LNCaP clone FGC (cell line): ENCODE measurements at regions not wholly inside any gene's neighbourhood (a gene's known extent, or its start where the extent isn't known, plus 50 kb on each side); places are given as distances from the start of the nearest gene placed in this dataset.

Experiments used
- DNase-seq: peaks from one replicate; pipeline ENCODE4 v3.0.0-alpha.2; 2011; ENCODE audit warnings: low read depth
- H3K4me3 ChIP-seq: 2 replicates; pipeline ENCODE4 v1.5.1; 2011; ENCODE audit warnings: mild to moderate bottlenecking, low read depth, low read length, control low read depth
- TF ChIP-seq, protein P1 (sequence below): IDR thresholded peaks from 2 replicates; pipeline ENCODE4 v1.5.1; 2012; ENCODE audit warnings: mild to moderate bottlenecking; ENCODE audit not compliant: control insufficient read depth, insufficient read depth; ENCODE audit errors: extremely low read depth

DNA sequence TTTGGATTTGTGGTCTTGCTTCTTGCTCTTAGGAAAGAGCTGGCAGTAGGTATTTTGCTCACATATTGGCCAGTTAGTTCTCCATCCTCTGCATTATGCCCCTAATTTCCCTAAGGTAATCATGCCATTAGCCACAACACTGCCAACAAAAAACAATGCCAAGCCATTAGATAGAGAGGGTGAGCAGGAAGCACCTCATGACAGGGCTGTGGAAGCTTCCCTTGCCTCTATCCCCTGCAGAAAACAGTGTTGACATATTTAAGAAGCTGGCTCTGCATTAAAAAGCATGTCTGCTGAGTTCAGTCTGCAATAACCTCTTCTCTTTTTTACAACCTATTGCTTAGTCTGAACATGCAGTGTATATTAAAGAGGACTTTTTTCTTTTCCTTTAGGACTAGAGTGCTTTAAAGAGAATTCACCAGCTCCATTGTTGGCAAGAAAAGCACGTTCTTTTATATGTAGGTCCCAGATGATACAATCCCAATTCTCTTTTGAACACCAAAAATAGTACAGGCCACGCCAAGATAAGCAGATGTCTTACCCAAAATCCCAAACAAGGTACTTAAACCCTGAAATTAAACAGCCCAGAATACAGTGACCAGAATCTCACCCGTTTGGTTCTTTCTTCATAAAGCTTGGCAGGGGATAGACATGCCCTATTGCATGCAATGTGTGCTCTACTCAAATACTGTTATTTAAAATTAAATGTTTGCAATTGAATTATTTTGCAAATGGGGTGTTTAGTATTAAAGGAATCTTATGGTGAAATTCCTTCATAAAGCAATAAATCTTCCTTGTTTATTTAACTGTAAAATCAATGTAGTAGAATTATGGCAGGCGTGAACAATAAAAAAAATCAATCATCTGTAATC, 93.7 kb upstream of the UBE3A start:
- TF ChIP-seq, protein P1, sequence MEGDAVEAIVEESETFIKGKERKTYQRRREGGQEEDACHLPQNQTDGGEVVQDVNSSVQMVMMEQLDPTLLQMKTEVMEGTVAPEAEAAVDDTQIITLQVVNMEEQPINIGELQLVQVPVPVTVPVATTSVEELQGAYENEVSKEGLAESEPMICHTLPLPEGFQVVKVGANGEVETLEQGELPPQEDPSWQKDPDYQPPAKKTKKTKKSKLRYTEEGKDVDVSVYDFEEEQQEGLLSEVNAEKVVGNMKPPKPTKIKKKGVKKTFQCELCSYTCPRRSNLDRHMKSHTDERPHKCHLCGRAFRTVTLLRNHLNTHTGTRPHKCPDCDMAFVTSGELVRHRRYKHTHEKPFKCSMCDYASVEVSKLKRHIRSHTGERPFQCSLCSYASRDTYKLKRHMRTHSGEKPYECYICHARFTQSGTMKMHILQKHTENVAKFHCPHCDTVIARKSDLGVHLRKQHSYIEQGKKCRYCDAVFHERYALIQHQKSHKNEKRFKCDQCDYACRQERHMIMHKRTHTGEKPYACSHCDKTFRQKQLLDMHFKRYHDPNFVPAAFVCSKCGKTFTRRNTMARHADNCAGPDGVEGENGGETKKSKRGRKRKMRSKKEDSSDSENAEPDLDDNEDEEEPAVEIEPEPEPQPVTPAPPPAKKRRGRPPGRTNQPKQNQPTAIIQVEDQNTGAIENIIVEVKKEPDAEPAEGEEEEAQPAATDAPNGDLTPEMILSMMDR, result no peak
- no peak for DNase-seq
- no peak overlapping the region for H3K4me3 ChIP-seq

DNA sequence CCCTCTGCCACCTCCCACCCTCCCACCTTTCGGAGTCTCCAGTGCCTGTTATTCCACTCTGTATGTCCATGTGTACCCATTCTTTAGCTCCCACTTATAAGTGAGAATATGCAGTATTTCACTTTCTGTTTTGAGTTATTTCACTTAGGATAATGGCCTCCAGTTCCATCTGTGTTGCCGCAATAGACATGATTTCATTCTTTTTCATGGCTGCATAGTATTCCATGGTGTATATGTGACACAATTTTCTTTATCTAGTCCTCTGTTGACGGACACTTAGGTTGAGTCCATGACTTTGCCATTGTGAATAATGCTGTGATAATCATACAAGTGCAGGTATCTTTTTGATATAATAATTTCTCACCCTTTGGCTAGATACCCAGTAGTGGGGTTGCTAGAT, 91.0 kb upstream of the UBE3A start:
- TF ChIP-seq, protein P1, result no peak
- H3K4me3 ChIP-seq, result no peak overlapping the region
- DNase-seq, result no peak

DNA sequence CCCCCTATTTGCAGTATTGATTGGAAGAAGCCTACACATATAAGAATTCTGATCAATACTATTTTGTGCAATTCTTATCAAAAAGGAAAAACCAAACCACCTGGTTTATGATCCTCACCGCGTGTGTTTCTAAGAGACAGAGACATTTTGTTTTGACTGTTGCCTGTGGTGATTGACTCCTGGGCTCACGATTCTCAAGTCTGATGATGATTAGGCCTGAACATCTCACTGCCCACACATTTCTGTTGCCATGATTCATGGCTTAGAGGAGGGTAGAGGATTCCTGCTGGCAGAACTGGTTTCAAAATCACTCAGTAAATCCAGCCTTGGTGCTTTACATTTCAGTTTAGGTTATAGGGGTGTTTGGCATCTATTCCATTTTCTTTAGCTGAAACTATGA, 88.3 kb upstream of the UBE3A start:
- DNase-seq, result no peak
- H3K4me3 ChIP-seq, result no peak overlapping the region
- TF ChIP-seq, protein P1, result no peak

DNA sequence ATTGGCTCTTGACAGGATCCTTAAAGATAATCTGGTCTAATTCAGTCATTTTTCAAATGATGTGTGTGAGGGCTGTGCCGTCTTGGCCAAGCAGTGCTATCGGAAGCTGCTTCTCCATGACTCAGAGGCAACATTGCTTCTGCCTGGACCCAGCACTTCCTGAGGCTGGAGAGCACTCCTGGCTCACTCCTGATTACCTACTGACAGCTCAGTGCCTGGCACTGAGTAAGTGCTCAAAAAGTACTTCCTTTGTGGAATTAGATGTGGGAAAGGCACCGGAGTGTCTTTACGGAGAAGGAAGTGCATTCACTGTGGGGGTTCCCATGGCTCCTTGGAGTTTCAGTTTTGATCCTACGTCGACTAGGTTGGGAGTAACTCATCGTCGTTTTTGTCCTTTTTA, 86.9 kb upstream of the UBE3A start:
- no peak overlapping the region for H3K4me3 ChIP-seq
- TF ChIP-seq, protein P1, result no peak
- no peak for DNase-seq

DNA sequence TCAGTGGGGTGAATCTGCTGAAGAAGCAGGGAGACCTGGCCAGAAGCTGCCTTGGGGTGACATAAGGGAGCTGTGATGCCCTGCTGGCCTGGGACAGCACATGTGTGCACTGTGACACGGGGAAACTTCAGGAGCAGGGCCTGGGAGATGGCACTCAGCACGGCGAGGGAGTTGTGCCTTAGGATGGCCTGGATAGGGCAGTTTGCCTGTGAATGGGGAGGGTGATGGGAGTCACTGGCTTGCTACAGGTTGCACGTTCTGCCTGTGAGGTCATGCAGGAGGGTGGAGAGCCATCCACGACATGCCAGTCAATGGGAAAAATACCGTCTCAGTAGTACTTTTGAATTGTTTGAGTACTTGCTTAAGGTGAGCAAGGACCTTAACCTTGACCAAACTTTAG, 76.8 kb upstream of the UBE3A start:
- DNase-seq, result no peak
- TF ChIP-seq, protein P1, result no peak
- no peak overlapping the region for H3K4me3 ChIP-seq

DNA sequence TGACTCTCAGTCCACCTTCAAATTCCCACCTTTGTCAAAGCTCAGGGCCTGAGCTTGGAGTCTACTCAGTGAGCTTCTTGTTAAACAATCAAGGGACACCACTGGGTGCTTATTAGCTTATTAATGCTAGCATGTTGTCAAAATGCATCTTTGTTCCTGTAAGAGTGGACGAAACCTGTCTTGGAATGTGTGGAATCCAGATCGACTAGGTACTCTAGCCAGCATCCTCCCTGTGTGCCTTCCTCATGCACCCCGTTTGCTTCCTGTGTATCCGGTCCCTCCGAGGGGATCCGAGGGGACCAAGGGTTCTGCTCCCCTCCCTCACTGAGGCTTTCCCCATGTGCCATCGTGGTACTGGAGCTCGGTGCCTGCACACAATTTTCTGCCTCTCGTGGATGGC, 75.7 kb upstream of the UBE3A start:
- TF ChIP-seq, protein P1, result no peak

DNA sequence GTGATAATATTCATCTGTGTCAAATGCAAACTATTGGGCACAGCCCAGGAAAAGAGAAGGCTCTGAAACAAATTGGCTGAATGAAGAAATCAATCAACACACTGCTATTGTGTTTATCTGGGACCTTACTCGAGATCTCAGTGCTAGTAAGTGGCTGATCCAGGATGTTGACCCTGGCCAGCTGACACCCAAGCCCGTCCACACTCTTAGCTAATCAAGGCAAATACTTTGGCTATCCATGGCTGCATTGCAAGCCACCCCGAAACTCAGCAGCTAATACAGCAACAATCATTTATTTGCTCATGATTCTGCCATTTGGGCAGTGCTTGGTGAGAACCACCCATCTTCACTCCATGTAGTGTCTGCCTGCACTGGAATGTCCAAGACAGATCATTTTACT, 74.1 kb upstream of the UBE3A start:
- DNase-seq, result no peak
- TF ChIP-seq, protein P1, result no peak
- no peak overlapping the region for H3K4me3 ChIP-seq

More for the DNA sequence above, 75.7 kb upstream of the UBE3A start:
- no peak for DNase-seq
- H3K4me3 ChIP-seq, result no peak overlapping the region
